ENCODE measurements at regions not wholly inside any gene's neighbourhood (a gene's known extent, or its start where the extent isn't known, plus 50 kb on each side); places are given as distances from the start of the nearest gene placed in this dataset.

- TF ChIP-seq EZH2 (IDR thresholded peaks at IDR 0.05; ENCODE audit: borderline replicate concordance, low read depth, low read length), result no peak
- TF ChIP-seq CTCF (IDR thresholded peaks at IDR 0.05 in 2 of 3, conservative IDR thresholded peaks at IDR 0.05 in 1 of 3; ENCODE audit: insufficient read depth in 2 of 3, low read depth in 1 of 3, low read length in 3 of 3), result no peak
- no peak for TF ChIP-seq YY1 (IDR thresholded peaks at IDR 0.05; ENCODE audit: borderline replicate concordance in 1 of 3, control insufficient read depth in 1 of 3, extremely low read depth in 1 of 3, insufficient read depth in 3 of 3, insufficient read length in 1 of 3, insufficient replicate concordance in 2 of 3, low read depth in 1 of 3, low read length in 2 of 3)
- TF ChIP-seq KLF16 (IDR thresholded peaks at IDR 0.05), result no peak
- no peak for TF ChIP-seq POLR2AphosphoS2 (IDR thresholded peaks at IDR 0.05; ENCODE audit: low read length)
- TF ChIP-seq ZNF24 (IDR thresholded peaks at IDR 0.05), result no peak
- TF ChIP-seq POLR2AphosphoS5 (IDR thresholded peaks at IDR 0.05; ENCODE audit: control insufficient read depth, insufficient read depth, low read depth, low read length), result no peak
- TF ChIP-seq TBL1XR1 (IDR thresholded peaks at IDR 0.05; ENCODE audit: low read length in 2 of 2), result no peak
- no peak for TF ChIP-seq ZNF280B (CRISPR knock-in tag; IDR thresholded peaks at IDR 0.05)
- no peak for TF ChIP-seq ZNF584 (CRISPR knock-in tag; IDR thresholded peaks at IDR 0.05; ENCODE audit: low read depth)
- TF ChIP-seq NBN (IDR thresholded peaks at IDR 0.05; ENCODE audit: low read depth), result no peak
- no peak for TF ChIP-seq CEBPB (tag; IDR thresholded peaks at IDR 0.05)
- TF ChIP-seq HINFP (tag; conservative IDR thresholded peaks at IDR 0.05; ENCODE audit: low read depth), result no peak
Observed at GRCh38 chr6:130575557-130575956, 209.7 kb downstream of the TMEM200A start.
